ENCODE measurements at regions not wholly inside any gene's neighbourhood (a gene's known extent, or its start where the extent isn't known, plus 50 kb on each side); places are given as distances from the start of the nearest gene placed in this dataset.
"Not testable (repeated sequence)": the region's sequence is repeated elsewhere in the genome, so short reads cannot be mapped to it uniquely, and the experiment has no call there.

DNA sequence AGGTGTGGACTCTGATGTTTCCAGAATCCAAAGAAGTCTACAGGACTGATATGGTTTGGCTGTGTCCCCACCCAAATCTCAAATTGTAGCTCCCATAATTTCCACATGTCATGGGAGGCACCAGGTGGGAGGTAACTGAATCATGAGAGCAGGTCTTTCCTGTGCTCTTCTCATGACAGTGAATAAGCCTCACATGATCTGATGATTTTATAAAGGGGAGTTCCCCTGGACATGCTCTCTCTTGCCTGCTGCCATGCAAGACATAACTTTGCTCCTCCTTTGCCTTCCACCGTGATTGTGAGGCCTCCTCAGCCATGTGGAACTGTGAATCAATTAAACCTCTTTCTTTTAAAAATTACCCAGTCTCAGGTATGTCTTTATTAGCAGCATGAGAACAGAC lies 1205.3 kb downstream of the SLC16A7 start:
- not testable (repeated sequence) for DNase-seq

DNA sequence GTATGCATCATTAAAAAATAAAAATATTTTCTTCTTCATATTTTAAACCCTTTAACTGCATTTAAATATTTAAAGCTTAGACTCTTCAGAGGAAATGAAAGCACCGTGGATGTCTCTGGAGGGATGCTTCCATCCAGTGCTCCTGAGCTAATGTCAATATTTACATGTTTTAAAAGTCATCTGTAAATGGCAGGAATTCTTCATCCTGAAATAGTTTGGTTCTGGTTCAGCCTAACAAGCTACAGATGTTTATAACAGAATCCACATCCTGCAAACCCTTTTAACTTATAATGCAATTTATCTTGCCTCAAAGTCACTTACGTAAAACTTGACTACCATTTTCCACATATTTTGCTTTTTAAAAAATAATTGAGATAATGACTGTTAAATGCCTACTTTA lies 1207.3 kb downstream of the SLC16A7 start:
- DNase-seq, result no peak

DNA sequence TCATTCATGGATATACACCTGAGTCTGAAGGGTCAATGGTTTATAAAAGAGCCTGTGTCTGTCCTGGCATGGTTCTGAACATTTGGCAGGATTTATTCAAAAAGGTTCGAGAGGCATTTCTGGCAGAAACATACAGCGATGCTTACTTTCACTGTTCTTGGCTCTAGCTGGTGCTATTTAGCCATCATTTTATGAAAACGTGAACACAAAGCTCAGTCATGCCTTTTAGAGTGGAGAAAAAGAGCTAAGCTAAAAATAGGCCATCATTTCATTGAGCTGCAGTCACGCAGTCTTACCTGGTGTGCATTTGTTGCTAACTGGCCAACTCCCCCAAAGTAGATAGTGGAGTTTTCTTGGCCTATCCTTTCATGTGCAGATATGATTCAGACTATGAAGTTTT lies 1209.5 kb downstream of the SLC16A7 start:
- no peak for DNase-seq

- DNase-seq, result no peak
Observed at GRCh38 chr12:60819794-60820193, 1224.0 kb downstream of the SLC16A7 start.

- no peak for DNase-seq
Observed at GRCh38 chr12:60822580-60822979, 1226.8 kb downstream of the SLC16A7 start.

DNA sequence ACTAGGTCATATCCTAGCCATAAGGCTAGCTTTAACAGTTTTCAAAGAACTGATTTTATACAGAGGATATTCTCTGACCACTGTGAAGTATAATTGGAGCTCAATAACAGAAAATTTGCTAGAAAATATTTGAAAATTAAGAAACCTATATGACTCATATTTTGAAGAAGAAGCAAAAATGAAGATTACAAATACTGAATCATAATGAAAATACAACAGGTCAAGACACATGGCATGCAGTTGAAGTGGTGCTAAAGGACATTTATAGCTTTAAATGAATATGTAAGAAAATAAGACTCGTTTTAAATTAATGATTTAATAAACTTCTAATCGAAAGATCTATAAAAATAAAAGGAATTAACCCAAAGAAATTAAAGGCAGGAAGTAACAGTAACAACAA lies 1234.6 kb downstream of the SLC16A7 start:
- no peak for DNase-seq

- DNase-seq, result no peak
Observed at GRCh38 chr12:60832290-60832689, 1236.5 kb downstream of the SLC16A7 start.

DNA sequence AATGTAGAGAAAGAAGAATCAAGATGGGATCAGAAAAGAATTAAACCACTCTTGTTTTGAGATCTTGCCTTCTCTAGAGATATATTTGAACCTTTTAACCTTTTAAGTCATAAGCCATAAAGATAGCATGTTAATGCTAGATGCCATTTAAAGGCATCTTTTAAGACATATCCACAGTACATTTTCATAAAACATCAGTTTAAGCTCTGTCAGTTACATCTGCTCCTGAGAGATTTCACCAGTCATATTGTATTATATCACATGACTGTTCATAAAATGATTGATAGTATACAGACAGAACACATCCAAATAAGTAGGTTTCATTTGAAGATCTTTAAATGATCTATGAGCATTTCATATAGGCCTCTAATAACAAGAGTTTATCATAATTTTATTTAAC lies 1238.5 kb downstream of the SLC16A7 start:
- DNase-seq, result no peak

DNA sequence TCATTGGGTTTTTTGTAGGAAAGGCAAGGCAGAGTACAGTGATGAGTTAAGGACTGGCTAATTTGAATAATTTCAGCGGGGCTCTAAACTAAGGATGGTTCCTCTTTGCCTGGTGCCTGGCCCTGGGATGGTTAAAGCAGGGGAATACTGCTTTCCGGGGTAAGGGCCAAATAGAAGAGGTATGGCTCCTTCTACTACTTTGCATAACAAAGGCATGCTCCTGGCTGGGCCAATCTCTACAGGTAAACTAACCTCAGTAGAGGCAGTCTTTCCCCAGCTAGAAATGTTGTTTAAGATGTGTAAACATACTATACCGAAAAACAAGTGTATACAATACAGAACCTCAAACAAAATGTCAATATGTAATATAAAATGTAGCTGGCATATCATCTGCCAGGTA lies 1239.0 kb downstream of the SLC16A7 start:
- DNase-seq, result no peak

DNA sequence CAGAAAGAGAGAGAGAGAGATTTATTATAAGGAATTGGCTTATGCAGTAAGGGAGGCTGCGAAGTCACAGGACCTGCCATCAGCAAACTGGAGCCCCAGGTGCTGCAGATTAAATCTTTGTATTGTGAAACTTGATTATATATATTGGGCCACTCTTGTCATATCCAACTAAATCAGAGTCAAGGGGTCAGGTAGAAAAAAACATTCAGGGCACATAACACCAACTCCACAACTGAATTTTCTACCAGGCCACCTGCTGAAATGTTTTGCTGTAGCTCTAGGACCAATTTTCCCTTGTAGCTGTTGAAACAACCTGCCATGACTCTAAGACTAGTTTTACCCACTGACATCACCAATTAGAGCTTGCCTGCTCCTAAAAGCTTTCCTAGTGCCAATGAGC lies 1240.8 kb downstream of the SLC16A7 start:
- no peak for DNase-seq

DNA sequence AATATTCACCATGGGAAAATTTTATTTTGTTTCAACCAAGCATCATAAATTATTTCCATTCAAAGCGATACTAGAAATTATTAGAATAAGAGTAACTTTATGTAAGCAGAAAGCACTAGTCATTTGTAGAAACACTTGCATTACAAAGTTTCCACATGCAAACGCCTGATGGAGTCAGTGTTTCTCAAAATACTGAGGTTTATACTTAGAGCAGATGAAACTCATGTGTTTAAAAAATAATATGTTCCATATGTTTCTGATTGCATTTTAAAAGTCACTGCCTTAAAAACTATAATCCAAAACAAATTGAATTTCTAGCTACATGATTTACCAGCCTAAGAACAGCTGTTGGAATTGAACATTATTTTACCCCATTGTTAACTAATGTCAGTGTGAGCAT lies 1246.4 kb downstream of the SLC16A7 start:
- no peak for DNase-seq

GRCh38 chr12:60844101-60844500 lies 1248.3 kb downstream of the SLC16A7 start:
- DNase-seq, result no peak

DNA sequence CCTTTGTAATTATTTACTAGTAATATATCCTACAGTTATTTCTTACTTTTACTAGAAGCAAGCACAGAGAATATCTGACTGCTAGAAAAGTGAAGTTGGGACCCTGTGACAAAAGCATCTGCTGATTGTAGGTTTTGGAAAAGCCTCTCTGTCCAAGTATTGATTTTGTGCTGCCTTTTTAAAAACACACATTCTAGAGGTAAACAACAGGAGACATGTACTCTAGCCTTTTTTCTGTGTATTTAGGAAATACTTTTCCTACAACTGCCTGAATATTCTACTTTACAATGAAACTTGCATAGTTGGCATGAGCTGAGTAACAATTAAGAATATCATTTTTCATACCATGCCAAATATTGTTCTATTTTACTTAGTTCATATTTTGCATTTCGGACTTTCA lies 1249.0 kb downstream of the SLC16A7 start:
- DNase-seq, result no peak

GRCh38 chr12:60845696-60846095 lies 1249.9 kb downstream of the SLC16A7 start:
- no peak for DNase-seq

GRCh38 chr12:60847281-60847680 lies 1251.5 kb downstream of the SLC16A7 start:
- DNase-seq, result no peak

GRCh38 chr12:60849723-60850122 lies 1253.9 kb downstream of the SLC16A7 start:
- DNase-seq, result no peak

- DNase-seq, result no peak
Observed at GRCh38 chr12:60853407-60853806, 1257.6 kb downstream of the SLC16A7 start.

- no peak for DNase-seq
Observed at GRCh38 chr12:60863421-60863820, 1267.6 kb downstream of the SLC16A7 start.

DNA sequence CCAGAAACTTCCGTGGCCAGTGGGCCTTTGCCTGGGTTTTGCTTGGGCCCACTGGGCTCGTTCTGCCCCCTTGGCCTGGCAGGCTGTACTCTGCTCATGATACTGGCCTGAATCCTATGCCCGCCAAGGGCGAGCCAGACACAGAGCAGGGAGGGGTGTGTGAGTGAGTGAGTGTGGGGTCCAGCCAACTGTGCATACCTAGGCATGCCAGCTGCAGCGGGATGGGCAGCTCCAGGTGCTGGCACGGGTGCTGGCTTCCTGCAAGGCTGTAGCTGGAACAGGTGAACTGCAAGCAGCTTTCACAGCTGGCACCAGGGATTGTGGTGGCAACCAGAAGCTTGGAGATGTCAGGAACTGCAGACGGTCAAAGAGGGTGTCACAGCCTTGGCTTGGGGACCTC lies 1276.4 kb downstream of the SLC16A7 start:
- no peak for DNase-seq

DNA sequence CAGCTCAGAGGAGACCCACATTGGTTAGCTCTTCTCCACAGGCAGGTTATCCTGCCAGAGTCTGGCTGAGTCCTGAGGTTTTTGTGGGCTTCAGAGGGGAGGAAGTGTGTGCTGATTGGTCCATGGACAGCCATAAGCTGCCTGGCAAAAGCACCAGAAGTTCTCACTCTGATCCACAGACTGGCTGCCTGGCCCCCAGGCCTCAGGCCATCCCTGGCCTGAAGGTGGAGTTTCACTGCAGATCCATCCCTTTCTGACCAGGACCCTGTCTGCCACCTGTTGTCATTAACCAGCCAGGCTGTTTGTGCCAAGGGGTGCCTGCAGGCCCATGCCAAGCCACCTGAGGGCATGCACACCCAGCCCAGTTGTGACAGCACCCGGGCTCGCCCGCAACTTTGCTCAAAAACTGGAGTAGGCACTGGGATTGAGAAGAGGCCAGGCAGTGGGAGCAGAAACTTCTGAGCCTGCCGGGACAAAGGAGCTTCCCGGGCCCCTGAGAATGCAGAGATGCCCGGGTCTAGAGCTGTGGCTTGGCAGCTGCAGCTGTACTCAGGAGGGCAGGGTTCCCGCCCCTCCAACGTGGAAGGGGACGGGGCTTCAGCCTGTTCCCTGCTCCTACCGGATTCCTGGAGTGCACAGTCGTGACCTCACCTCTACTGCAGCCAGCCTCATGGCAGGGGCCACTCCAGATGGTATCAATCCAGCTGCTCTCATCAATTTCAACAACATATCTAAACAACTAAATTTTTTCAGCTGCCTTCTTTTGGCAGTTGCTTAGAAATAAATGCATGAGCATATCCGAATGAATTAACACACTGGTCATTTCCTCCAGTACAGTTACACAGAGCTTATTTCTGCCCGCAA lies 1277.3 kb downstream of the SLC16A7 start:
- no peak for DNase-seq

DNA sequence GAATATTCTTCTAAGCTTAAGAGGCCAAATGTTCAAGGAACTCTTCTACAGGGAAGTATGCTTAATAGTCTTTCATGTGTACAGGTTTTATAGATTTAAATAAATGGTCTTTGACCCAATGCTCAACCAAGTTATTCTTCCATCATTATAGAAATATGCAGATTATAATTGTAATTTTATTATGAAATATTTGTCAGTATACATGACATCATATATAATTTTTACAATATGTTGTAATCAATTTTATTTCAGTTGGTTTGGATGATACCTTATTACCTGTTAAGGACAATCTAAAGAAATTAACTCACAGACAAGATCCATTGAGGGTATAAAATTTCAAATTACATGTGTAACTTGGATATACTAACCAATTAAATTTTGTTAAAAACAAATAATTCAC lies 1278.3 kb downstream of the SLC16A7 start:
- no peak for DNase-seq

- DNase-seq, result peak; percentile 34
Observed at GRCh38 chr12:60920841-60921495, 1325.1 kb downstream of the SLC16A7 start.

GRCh38 chr12:60921541-60921940 lies 1325.7 kb downstream of the SLC16A7 start:
- no peak for DNase-seq

DNA sequence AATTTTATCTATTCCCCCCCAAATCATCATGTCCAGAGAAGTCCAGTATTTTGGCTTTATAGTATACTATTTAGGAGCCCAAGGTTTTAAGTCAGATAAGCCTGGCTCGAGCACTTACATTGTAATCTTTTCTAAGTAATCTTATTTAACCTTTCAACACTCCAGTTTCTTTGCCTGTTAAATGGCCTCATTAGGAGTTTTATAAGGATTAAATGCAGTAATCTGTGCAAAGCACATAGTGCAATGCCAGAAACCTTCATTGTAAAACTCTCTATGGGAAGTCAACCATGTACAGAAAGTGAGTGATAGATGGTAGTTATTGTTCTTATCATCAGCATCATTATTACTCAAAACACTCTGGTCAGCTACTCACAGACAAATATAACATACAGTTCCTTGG lies 1330.4 kb downstream of the SLC16A7 start:
- DNase-seq, result no peak

DNA sequence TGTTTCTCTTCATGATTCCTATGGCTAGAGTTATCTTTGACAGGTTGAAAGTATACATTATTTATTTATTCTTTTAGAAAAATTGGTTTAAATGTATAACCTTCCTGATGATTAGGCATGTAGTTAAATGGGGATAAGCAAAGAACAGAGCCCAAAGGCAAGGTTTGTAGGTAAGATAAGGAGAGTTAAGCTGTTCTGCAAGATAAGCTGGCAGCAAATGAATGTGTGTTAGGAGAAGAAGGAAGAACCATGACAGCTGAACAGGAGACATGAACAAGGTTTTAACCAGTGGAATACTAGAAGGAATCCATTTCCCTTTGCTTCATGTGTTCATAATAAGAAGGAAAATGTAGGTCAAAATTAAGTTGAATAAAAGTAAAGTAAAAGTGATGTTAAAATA lies 1330.1 kb upstream of the USP15 start:
- no peak for DNase-seq

Measured in NCI-H2171 treated with DMSO at 0.1 percent for 48 hours (cell line).